ENCODE measurements at regions not wholly inside any gene's neighbourhood (a gene's known extent, or its start where the extent isn't known, plus 50 kb on each side); places are given as distances from the start of the nearest gene placed in this dataset.

GRCh38 chr18:59813942-59814341, 85.9 kb upstream of the PMAIP1 start:
- Histone ChIP-seq H3K4me3 (no peak overlapping the region), H3K27ac (no peak overlapping the region), H3K9me3 (no peaks in the 10 kb centered on the region), H3K4me1 (no peaks in the 10 kb centered on the region), H3K27me3 (peaks cover 0 to 1% of the 10 kb centered on the region in 2 donors), H3K36me3 (no peaks in the 10 kb centered on the region)
- DNase-seq: no peak
- no peak for TF ChIP-seq CTCF (IDR thresholded peaks at IDR 0.05)
- intact Hi-C loops (cut with DNase I; ENCODE audit: low total_unique reads): no loop called here

DNA sequence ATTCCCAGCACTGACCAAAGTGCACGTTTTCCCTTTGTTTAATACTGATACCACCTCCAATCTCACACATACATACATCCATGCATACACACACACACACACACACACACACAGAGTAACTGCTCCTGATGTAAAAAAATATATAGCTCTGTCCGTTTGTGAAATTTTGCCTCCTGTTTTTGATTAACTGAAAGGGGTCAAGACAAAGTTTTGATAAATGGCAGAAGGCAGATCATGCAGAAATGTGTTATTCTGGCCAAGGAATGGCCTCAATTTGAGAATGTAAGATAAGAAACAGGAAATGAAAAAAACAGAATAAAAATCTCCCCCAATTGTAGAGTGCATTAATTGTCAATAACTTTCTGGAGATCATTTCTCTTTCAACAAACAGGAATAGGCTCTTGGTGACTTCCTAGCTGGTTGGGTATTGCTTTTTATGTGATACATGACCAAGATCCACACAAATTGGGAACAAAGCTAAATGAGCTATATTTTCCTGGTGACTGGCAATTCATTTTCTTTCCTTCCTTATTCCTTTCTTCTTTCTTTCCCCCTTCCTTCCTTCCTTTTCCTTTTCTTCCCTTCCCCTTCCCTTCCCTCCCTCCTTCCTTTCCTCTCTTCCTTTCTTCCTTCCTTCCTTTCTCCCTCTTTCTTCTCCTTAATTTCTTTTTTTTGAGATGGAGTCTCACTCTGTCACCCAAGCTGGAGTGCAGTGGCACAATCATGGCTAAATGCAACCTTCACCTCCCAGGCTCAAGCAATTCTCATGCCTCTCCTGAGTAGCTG, 88.9 kb upstream of the PMAIP1 start:
- H3K9me3 ChIP-seq: no peaks in the 10 kb centered on the region
- intact Hi-C loops (cut with DNase I; ENCODE audit: low total_unique reads): no loop called here
- H3K4me3 ChIP-seq: no peak overlapping the region
- no peaks in the 10 kb centered on the region for H3K36me3 ChIP-seq
- no peak for TF ChIP-seq CTCF (IDR thresholded peaks at IDR 0.05)
- no peaks in the 10 kb centered on the region for H3K4me1 ChIP-seq
- no peak for DNase-seq
- H3K27me3 ChIP-seq: peaks cover 0 to 4% of the 10 kb centered on the region in 2 donors
- H3K27ac ChIP-seq: no peak overlapping the region

GRCh38 chr18:59810183-59810582, 89.6 kb upstream of the PMAIP1 start:
- intact Hi-C loops (cut with DNase I; ENCODE audit: low total_unique reads): no loop called here
- no peak for TF ChIP-seq CTCF (IDR thresholded peaks at IDR 0.05)
- H3K4me3 ChIP-seq: no peak overlapping the region
- DNase-seq: no peak
- H3K27me3 ChIP-seq: peaks cover 0 to 4% of the 10 kb centered on the region in 2 donors
- no peaks in the 10 kb centered on the region for H3K9me3 ChIP-seq
- no peak overlapping the region for H3K27ac ChIP-seq
- H3K36me3 ChIP-seq: no peaks in the 10 kb centered on the region
- no peaks in the 10 kb centered on the region for H3K4me1 ChIP-seq

GRCh38 chr18:59802031-59802430, 97.8 kb upstream of the PMAIP1 start:
- DNase-seq: no peak
- Histone ChIP-seq H3K36me3 (no peaks in the 10 kb centered on the region), H3K4me3 (no peak overlapping the region), H3K9me3 (no peaks in the 10 kb centered on the region), H3K27me3 (no peaks in the 10 kb centered on the region), H3K4me1 (no peaks in the 10 kb centered on the region), H3K27ac (no peak overlapping the region)
- TF ChIP-seq CTCF (IDR thresholded peaks at IDR 0.05): no peak
- intact Hi-C loops (cut with DNase I; ENCODE audit: low total_unique reads): no loop called here

DNA sequence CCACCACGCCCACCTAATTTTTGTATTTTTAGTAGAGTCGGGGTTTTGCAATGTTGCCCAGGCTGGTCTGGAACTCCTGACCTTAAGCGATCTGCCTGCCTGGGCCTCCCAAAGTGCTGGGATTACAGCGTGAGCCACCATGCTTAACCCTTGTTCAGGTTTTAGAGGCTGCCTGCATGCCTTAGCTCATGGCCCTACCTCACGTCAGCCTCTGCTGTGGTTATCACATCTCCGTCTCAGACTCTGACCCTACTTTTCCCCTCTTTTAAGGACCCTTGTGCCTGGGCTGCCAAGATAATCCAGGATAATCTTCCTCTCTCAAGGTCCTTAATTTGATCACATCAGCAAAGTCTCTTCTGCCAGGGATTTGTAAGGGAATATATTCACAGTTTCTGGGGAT, 98.2 kb upstream of the PMAIP1 start:
- TF ChIP-seq CTCF (IDR thresholded peaks at IDR 0.05): no peak
- intact Hi-C loops (cut with DNase I; ENCODE audit: low total_unique reads): no loop called here
- H3K9me3 ChIP-seq: no peaks in the 10 kb centered on the region
- no peaks in the 10 kb centered on the region for H3K36me3 ChIP-seq
- H3K4me1 ChIP-seq: no peaks in the 10 kb centered on the region
- DNase-seq: no peak
- H3K27ac ChIP-seq: no peak overlapping the region
- no peaks in the 10 kb centered on the region for H3K27me3 ChIP-seq
- H3K4me3 ChIP-seq: no peak overlapping the region
